Endodermal cell (in vitro differentiated cells): ENCODE measurements at regions not wholly inside any gene's neighbourhood (a gene's known extent, or its start where the extent isn't known, plus 50 kb on each side); places are given as distances from the start of the nearest gene placed in this dataset.

Experiments used
- DNase-seq: peaks from one replicate; pipeline ENCODE4 v3.0.0-alpha.2; 2017
- H3K27ac ChIP-seq: 2 replicates; pipeline ENCODE4 v1.5.1; 2013; ENCODE audit warnings: mild to moderate bottlenecking, low read depth, low read length, moderate library complexity
- H3K27me3 ChIP-seq: 2 replicates; pipeline ENCODE4 v1.6.1; 2013; ENCODE audit warnings: mild to moderate bottlenecking, low read length, moderate library complexity; ENCODE audit not compliant: insufficient read depth, control insufficient read depth, poor library complexity, severe bottlenecking
- H3K36me3 ChIP-seq: 2 replicates; pipeline ENCODE4 v1.7.0; 2013; ENCODE audit warnings: mild to moderate bottlenecking, low read length, moderate library complexity; ENCODE audit not compliant: control insufficient read depth, insufficient read depth
- H3K4me1 ChIP-seq: one replicate; pipeline ENCODE4 v1.7.0; 2013; ENCODE audit warnings: low read length; ENCODE audit not compliant: control insufficient read depth, insufficient read depth
- H3K4me3 ChIP-seq: 2 replicates; pipeline ENCODE4 v1.5.1; 2013; ENCODE audit warnings: mild to moderate bottlenecking, low read length, moderate library complexity
- H3K9ac ChIP-seq: 2 replicates; pipeline ENCODE4 v1.6.1; 2013; ENCODE audit warnings: mild to moderate bottlenecking, low read length, moderate library complexity; ENCODE audit not compliant: poor library complexity, severe bottlenecking; ENCODE audit errors: extremely low read depth
- H3K9me3 ChIP-seq: 2 replicates; pipeline ENCODE4 v1.6.1; 2013; ENCODE audit warnings: mild to moderate bottlenecking, low read length, moderate library complexity; ENCODE audit not compliant: control insufficient read depth
- H3K27ac Mint-ChIP-seq: 2 replicates; pipeline ENCODE4 v1.8.0; 2020; ENCODE audit warnings: mixed read lengths
- H3K27me3 Mint-ChIP-seq: 2 replicates; pipeline ENCODE4 v1.8.0; 2021; ENCODE audit warnings: mild to moderate bottlenecking, mixed read lengths; ENCODE audit not compliant: insufficient read depth
- H3K36me3 Mint-ChIP-seq: 2 replicates; pipeline ENCODE4 v1.8.0; 2020; ENCODE audit warnings: low read depth, mixed read lengths
- H3K4me1 Mint-ChIP-seq: 2 replicates; pipeline ENCODE4 v1.8.0; 2020; ENCODE audit warnings: mixed read lengths
- H3K4me3 Mint-ChIP-seq: 2 replicates; pipeline ENCODE4 v1.8.0; 2020; ENCODE audit warnings: mild to moderate bottlenecking, moderate library complexity, mixed read lengths
- H3K9me3 Mint-ChIP-seq: 2 replicates; pipeline ENCODE4 v1.8.0; 2020; ENCODE audit warnings: mild to moderate bottlenecking, mixed read lengths
- WGBS, 2 experiments: methylation state at CpG; one replicate each; pipeline versions ENCODE4 v1.1.5 to v1.1.7; 2013; ENCODE audit warnings: missing lambda C conversion rate in 2 of 2, mixed read lengths in 1 of 2; ENCODE audit not compliant: insufficient coverage in 1 of 2, insufficient read length in 1 of 2; 5-methylcytosine and 5-hydroxymethylcytosine counted together
- TF ChIP-seq, protein P1 (sequence below): fragments of 200-600 bp; sonication (generic); conservative IDR thresholded peaks from 2 replicates; pipeline ENCODE4 v1.5.0; 2021; ENCODE audit warnings: antibody characterized with exemption, mild to moderate bottlenecking

DNA sequence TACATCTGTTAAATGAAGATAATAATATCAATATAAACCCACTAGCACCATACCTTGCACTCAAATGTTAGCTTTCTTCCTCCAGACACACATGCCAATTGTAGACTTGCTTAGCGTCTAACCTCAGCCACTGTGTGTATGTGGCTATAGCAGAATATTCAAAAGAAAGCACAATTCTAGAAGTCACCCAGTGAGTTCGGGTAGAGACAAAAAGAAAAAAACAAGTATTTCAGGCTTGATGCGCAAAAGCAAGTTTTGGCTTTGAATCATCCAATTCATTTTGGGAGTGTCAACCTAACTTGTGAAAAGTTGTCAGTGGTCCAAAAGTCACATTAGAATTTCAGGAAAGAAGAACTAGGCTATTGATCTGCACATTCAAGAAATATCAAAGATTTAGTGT, 167.4 kb downstream of the PRELID2 start:
- no peaks in the 10 kb centered on the region for H3K4me1 ChIP-seq
- Mint-ChIP-seq H3K36me3 (no peaks in the 10 kb centered on the region), H3K4me1 (no peaks in the 10 kb centered on the region), H3K27me3 (no peaks in the 10 kb centered on the region), H3K9me3 (no peaks in the 10 kb centered on the region), H3K27ac (no peak overlapping the region), H3K4me3 (no peak overlapping the region)
- H3K27me3 ChIP-seq, result no peaks in the 10 kb centered on the region
- H3K9me3 ChIP-seq, result no peaks in the 10 kb centered on the region
- 91 to 96% methylated on average over 2 to 3 of the region's 3 CpGs for WGBS, 2 experiments
- H3K4me3 ChIP-seq, result no peak overlapping the region
- H3K36me3 ChIP-seq, result no peaks in the 10 kb centered on the region
- DNase-seq, result no peak
- TF ChIP-seq, protein P1, sequence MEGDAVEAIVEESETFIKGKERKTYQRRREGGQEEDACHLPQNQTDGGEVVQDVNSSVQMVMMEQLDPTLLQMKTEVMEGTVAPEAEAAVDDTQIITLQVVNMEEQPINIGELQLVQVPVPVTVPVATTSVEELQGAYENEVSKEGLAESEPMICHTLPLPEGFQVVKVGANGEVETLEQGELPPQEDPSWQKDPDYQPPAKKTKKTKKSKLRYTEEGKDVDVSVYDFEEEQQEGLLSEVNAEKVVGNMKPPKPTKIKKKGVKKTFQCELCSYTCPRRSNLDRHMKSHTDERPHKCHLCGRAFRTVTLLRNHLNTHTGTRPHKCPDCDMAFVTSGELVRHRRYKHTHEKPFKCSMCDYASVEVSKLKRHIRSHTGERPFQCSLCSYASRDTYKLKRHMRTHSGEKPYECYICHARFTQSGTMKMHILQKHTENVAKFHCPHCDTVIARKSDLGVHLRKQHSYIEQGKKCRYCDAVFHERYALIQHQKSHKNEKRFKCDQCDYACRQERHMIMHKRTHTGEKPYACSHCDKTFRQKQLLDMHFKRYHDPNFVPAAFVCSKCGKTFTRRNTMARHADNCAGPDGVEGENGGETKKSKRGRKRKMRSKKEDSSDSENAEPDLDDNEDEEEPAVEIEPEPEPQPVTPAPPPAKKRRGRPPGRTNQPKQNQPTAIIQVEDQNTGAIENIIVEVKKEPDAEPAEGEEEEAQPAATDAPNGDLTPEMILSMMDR, result no peak
- no peak overlapping the region for H3K27ac ChIP-seq
- H3K9ac ChIP-seq, result no peak overlapping the region

DNA sequence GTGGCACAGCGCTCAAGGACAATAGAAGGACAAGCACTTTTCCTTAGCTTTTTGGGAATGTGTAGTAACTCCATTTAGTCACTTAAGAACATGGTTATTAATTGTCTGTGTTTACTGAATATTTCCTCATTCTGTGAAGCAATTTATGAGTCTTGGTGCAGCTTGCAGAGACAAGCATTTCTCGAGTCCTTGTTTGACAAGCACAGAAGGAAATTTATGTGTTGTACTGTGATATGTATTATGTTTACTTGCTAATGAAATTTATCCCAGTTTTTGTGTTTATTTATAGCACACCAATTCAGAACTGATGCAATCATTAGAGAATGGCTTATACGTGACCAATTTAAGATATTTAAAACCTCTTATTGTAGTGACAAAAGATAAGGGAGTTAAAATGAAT, 168.6 kb downstream of the PRELID2 start:
- TF ChIP-seq, protein P1, result no peak
- H3K4me1 Mint-ChIP-seq, result no peaks in the 10 kb centered on the region
- no peaks in the 10 kb centered on the region for H3K36me3 Mint-ChIP-seq
- WGBS, 2 experiments, result 92 to 95% methylated on average over 2 to 3 of the region's 3 CpGs
- H3K36me3 ChIP-seq, result no peaks in the 10 kb centered on the region
- H3K27me3 ChIP-seq, result no peaks in the 10 kb centered on the region
- H3K9me3 Mint-ChIP-seq, result no peaks in the 10 kb centered on the region
- no peaks in the 10 kb centered on the region for H3K4me1 ChIP-seq
- H3K27me3 Mint-ChIP-seq, result no peaks in the 10 kb centered on the region
- H3K4me3 Mint-ChIP-seq, result no peak overlapping the region
- H3K9ac ChIP-seq, result no peak overlapping the region
- no peak overlapping the region for H3K4me3 ChIP-seq
- DNase-seq, result no peak
- H3K27ac ChIP-seq, result no peak overlapping the region
- no peaks in the 10 kb centered on the region for H3K9me3 ChIP-seq
- no peak overlapping the region for H3K27ac Mint-ChIP-seq

DNA sequence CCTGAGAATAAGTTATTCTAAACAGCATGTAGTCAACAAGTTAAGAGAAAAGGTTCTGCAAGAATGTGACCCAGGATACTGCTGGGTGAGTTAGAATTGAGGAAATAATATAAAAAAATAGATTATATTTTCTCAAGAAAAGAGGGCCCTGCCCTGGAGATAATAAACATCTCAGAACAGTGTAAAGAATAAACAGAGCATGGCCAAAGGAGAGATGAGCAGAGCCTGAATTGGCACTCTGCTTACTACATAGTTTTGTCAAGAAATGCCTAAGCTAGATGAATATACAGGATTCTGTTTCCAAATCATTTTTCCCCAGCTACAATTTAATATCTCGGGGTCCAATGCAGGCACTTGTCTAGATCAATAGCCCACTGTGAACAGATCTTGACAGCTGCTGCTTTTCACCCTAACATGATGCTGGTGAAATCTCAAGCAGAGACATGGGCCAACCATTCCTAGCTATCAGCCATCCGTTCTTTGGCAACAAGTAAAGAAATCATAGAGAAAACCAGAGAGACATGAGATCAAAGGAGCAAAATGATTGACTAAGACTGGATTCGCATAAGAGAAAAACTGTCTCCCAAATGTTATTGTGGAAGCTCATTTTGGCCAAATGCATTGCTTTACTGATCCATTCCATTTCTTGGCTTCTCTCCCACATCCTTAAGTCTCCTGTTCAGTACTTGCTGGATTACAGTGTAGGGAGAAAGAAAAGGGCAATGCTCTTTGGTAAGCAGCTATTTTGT, 173.2 kb downstream of the PRELID2 start:
- no peak overlapping the region for H3K27ac ChIP-seq
- H3K36me3 Mint-ChIP-seq, result no peaks in the 10 kb centered on the region
- TF ChIP-seq, protein P1, result no peak
- no peaks in the 10 kb centered on the region for H3K4me1 ChIP-seq
- H3K4me1 Mint-ChIP-seq, result no peaks in the 10 kb centered on the region
- no peak for DNase-seq
- H3K9me3 ChIP-seq, result no peaks in the 10 kb centered on the region
- H3K27me3 Mint-ChIP-seq, result no peaks in the 10 kb centered on the region
- no peak overlapping the region for H3K4me3 Mint-ChIP-seq
- 89 to 94% methylated on average over 3 of the region's 3 CpGs for WGBS, 2 experiments
- no peak overlapping the region for H3K27ac Mint-ChIP-seq
- no peak overlapping the region for H3K9ac ChIP-seq
- H3K27me3 ChIP-seq, result no peaks in the 10 kb centered on the region
- H3K36me3 ChIP-seq, result no peaks in the 10 kb centered on the region
- no peak overlapping the region for H3K4me3 ChIP-seq
- H3K9me3 Mint-ChIP-seq, result no peaks in the 10 kb centered on the region
